ENCODE measurements at regions not wholly inside any gene's neighbourhood (a gene's known extent, or its start where the extent isn't known, plus 50 kb on each side); places are given as distances from the start of the nearest gene placed in this dataset.

- TF ChIP-seq MYB (IDR thresholded peaks at IDR 0.05; ENCODE audit: borderline replicate concordance, low read depth, low read length) (no peak), FOXK2 (IDR thresholded peaks at IDR 0.05) (no peak), ESRRA (IDR thresholded peaks at IDR 0.05; ENCODE audit: low read length) (no peak), PML (IDR thresholded peaks at IDR 0.05; ENCODE audit: low read length) (no peak)
- TF ChIP-seq, protein P1, sequence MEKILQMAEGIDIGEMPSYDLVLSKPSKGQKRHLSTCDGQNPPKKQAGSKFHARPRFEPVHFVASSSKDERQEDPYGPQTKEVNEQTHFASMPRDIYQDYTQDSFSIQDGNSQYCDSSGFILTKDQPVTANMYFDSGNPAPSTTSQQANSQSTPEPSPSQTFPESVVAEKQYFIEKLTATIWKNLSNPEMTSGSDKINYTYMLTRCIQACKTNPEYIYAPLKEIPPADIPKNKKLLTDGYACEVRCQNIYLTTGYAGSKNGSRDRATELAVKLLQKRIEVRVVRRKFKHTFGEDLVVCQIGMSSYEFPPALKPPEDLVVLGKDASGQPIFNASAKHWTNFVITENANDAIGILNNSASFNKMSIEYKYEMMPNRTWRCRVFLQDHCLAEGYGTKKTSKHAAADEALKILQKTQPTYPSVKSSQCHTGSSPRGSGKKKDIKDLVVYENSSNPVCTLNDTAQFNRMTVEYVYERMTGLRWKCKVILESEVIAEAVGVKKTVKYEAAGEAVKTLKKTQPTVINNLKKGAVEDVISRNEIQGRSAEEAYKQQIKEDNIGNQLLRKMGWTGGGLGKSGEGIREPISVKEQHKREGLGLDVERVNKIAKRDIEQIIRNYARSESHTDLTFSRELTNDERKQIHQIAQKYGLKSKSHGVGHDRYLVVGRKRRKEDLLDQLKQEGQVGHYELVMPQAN (conservative IDR thresholded peaks at IDR 0.05) = no peak
These were observed 111.6 kb downstream of the MAGEE2 start (continued) for GRCh38 chrX:75673468-75673867.

DNA sequence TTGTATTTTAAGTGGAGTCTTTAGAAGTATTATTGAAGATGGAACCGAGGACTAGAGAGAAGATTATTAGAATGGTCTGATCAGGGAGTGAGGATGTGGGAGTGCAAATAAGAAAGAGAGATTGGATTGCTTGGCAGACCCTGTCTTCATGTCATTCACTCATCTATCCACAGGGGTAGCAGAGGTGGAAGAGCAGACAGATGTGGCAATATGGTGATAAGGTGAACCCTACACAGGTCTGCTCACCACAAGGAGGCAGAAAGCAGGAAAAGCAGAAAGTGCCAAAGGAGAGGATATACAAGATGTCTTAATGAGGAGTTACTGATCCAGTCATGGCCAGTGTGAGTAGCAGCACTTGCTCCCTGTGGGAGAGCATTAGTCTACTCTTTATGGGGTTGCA, 129.4 kb downstream of the MAGEE2 start:
- H3K79me2 ChIP-seq (ENCODE audit: control insufficient read depth, insufficient read depth, low read length) = no peaks in the 10 kb centered on the region
- ChIA-PET CTCF (no interaction called here), POLR2A (no interaction called here), SMC1A (ENCODE audit: uncharacterized antibody, unreplicated experiment) (no interaction called here), RAD21 (ENCODE audit: unreplicated experiment) (no interaction called here)
- no peaks in the 10 kb centered on the region for H3K36me3 ChIP-seq (ENCODE audit: control insufficient read depth in 2 of 2, insufficient read depth in 2 of 2, low read length in 1 of 2)
- H3K27ac ChIP-seq (ENCODE audit: control insufficient read depth, insufficient read depth) = no peak overlapping the region
- H2AFZ ChIP-seq (ENCODE audit: control insufficient read depth, low read depth, low read length) = no peak overlapping the region
- H3K9ac ChIP-seq (ENCODE audit: control insufficient read depth, insufficient read depth, low read length) = no peak overlapping the region
- DNase-seq (ENCODE audit: low read depth, low spot score) (no peak), ATAC-seq (no peak), FAIRE-seq (no peak)
- no peak for TF ChIP-seq BACH1 (IDR thresholded peaks at IDR 0.05; ENCODE audit: borderline replicate concordance)
- TF ChIP-seq RB1 (IDR thresholded peaks at IDR 0.05; ENCODE audit: borderline replicate concordance) = no peak
- no peak for TF ChIP-seq CHD1 (IDR thresholded peaks at IDR 0.05; ENCODE audit: low read depth, low read length)
- TF ChIP-seq SRF (IDR thresholded peaks at IDR 0.05; ENCODE audit: low read depth in 2 of 2, low read length in 2 of 2) = no peak
- no peak for TF ChIP-seq ASH2L (IDR thresholded peaks at IDR 0.05; ENCODE audit: borderline replicate concordance, low read depth)
- no peak for TF ChIP-seq MTA3 (IDR thresholded peaks at IDR 0.05; ENCODE audit: borderline replicate concordance, low read length)
- 0% methylated on average over 1 of the region's 1 CpG for WGBS (ENCODE audit: insufficient coverage, insufficient replicate concordance, low lambda C conversion rate, missing lambda C conversion rate)
- in situ Hi-C loops (cut with MboI) = no loop called here
- no peak overlapping the region for H3K4me3 ChIP-seq
- no peaks in the 10 kb centered on the region for H3K27me3 ChIP-seq (replicated peaks in 1 of 2; ENCODE audit: control insufficient read depth in 2 of 2, insufficient read depth in 2 of 2, low read length in 1 of 2)
- no peaks in the 10 kb centered on the region for H4K20me1 ChIP-seq (ENCODE audit: control insufficient read depth, insufficient read depth)
- H3K4me1 ChIP-seq (ENCODE audit: control insufficient read depth, insufficient read depth, low read length) = no peaks in the 10 kb centered on the region
- no peaks in the 10 kb centered on the region; the same call in 2 of the 3 replicates for H3K9me3 ChIP-seq (replicated peaks; ENCODE audit: control insufficient read depth, insufficient read depth, low read length)
- intact Hi-C loops (cut with micrococcal nuclease; ENCODE audit: unreplicated experiment) = no loop called here
- BruUV-seq (replicated peaks) = no TSS peak
- H3K4me2 ChIP-seq (ENCODE audit: control insufficient read depth, insufficient read depth) = no peak overlapping the region

All from GM12878 (cell line).